Heart left ventricle (tissue), 13 donors: ENCODE measurements at regions not wholly inside any gene's neighbourhood (a gene's known extent, or its start where the extent isn't known, plus 50 kb on each side); places are given as distances from the start of the nearest gene placed in this dataset.

ENCODE experiments used
- CTCF ChIP-seq, 12 donors: fragments of 200-600 bp; sonication (generic) in 4 of 12; IDR thresholded peaks; one replicate each; pipeline versions ENCODE4 v1.5.0 to v1.8.0; 2018 to 2022; ENCODE audit warnings: antibody characterized with exemption in 12 of 12, mild to moderate bottlenecking in 5 of 12
- POLR2A ChIP-seq, 2 donors: fragments of 450-650 bp; IDR thresholded peaks; one replicate each; pipeline ENCODE4 v1.6.1; 2017; ENCODE audit warnings: antibody characterized with exemption in 2 of 2, mild to moderate bottlenecking in 2 of 2, moderate library complexity in 2 of 2
- donor health status: ischemic (EF 13 %, LVEDD 7.1; RV severe dilation, severe dysfunction).
- donor health status: DM: no; HTN: yes; CAD: no.
- donor health status: DM: no; HTN: no; CAD: no.
- donor health status: ischemic (EF 25% LVEDD 6.9; RV normal size, moderate dysfunction).
- donor health status: ischemic (EF 25% LVEDD 5.7; RV mildly dilated, moderate dysfunction).
- donor health status: ischemic (EF 35%, LVEDD 5.7; RV mildly dilated, moderate dysfunction).
- donor health status: nonischemic (EF 11% LVEDD 7.7; RV severe dilation, severe dysfunction).
- donor health status: DM: yes; HTN: yes; CAD: no.
- donor health status: PGD.
- donor health status: ischemic (EF 29% LVEDD 5.4; RV normal size, mild dysfunction).
- donor health status: nonischemic (EF 23%, LVEDD 6.1; RV moderate dilation, normal function).

- TF ChIP-seq POLR2A (IDR thresholded peaks at IDR 0.05) (no peak), CTCF (IDR thresholded peaks at IDR 0.05) (no peak)
These were observed 206.0 kb upstream of the CXCR4 start for GRCh38 chr2:136323935-136324334.
